Activated naive CD4-positive, alpha-beta T cell treated with Interleukin-2 at 50 U/mL for 16 hours (primary cell): ENCODE measurements at regions not wholly inside any gene's neighbourhood (a gene's known extent, or its start where the extent isn't known, plus 50 kb on each side); places are given as distances from the start of the nearest gene placed in this dataset.

Experiments used
- DNase-seq: peaks from one replicate; pipeline ENCODE4 v3.0.0-alpha.2; 2020

GRCh38 chr4:56200275-56200674 is 187.0 kb downstream of the AASDH start:
- DNase-seq: no peak

GRCh38 chr4:56198265-56198664 is 189.0 kb downstream of the AASDH start:
- DNase-seq: no peak

GRCh38 chr4:56197387-56197786 is 189.9 kb downstream of the AASDH start:
- no peak for DNase-seq

- no peak for DNase-seq
Observed at GRCh38 chr4:56195025-56195424, 192.3 kb downstream of the AASDH start.

- DNase-seq: no peak
Observed at GRCh38 chr4:56191534-56191933, 195.8 kb downstream of the AASDH start.

GRCh38 chr4:56187688-56188087 is 199.6 kb downstream of the AASDH start:
- no peak for DNase-seq

GRCh38 chr4:56186808-56187523 is 200.3 kb downstream of the AASDH start:
- DNase-seq: no peak

- no peak for DNase-seq
Observed at GRCh38 chr4:56185901-56186300, 201.4 kb downstream of the AASDH start.

GRCh38 chr4:56184214-56184613 is 203.1 kb downstream of the AASDH start:
- DNase-seq: no peak

- DNase-seq: no peak
Observed at GRCh38 chr4:56183344-56183959, 203.8 kb downstream of the AASDH start.

- no peak for DNase-seq
Observed at GRCh38 chr4:56182356-56182755, 204.9 kb downstream of the AASDH start.

GRCh38 chr4:56181140-56181953 is 205.9 kb downstream of the AASDH start:
- no peak for DNase-seq

- no peak for DNase-seq
Observed at GRCh38 chr4:56169061-56169460, 218.2 kb downstream of the AASDH start.

- no peak for DNase-seq
Observed at GRCh38 chr4:56164907-56165306, 216.2 kb downstream of the CEP135 start.

- no peak for DNase-seq
Observed at GRCh38 chr4:56160636-56161035, 211.9 kb downstream of the CEP135 start.

GRCh38 chr4:56158483-56158882 is 209.7 kb downstream of the CEP135 start:
- no peak for DNase-seq

- DNase-seq: no peak
Observed at GRCh38 chr4:56156141-56156540, 207.4 kb downstream of the CEP135 start.

GRCh38 chr4:56155432-56155831 is 206.7 kb downstream of the CEP135 start:
- no peak for DNase-seq

- DNase-seq: no peak
Observed at GRCh38 chr4:56149591-56149990, 200.8 kb downstream of the CEP135 start.

GRCh38 chr4:56148428-56148827 is 199.7 kb downstream of the CEP135 start:
- DNase-seq: no peak

- DNase-seq: no peak
Observed at GRCh38 chr4:56147371-56147770, 198.6 kb downstream of the CEP135 start.

GRCh38 chr4:56146956-56147355 is 198.2 kb downstream of the CEP135 start:
- DNase-seq: no peak

GRCh38 chr4:56142088-56142487 is 193.3 kb downstream of the CEP135 start:
- DNase-seq: no peak

- no peak for DNase-seq
Observed at GRCh38 chr4:56139241-56139827, 190.6 kb downstream of the CEP135 start.
